Adrenal gland (tissue), 9 donors: ENCODE measurements at regions not wholly inside any gene's neighbourhood (a gene's known extent, or its start where the extent isn't known, plus 50 kb on each side); places are given as distances from the start of the nearest gene placed in this dataset.

Source experiments
- DNase-seq, 7 donors: peaks; one replicate each; pipeline ENCODE4 v3.0.0-alpha.2; 2019 to 2020
- H3K27ac ChIP-seq, 5 donors: fragments of 200-600 bp; sonication (generic) in 4 of 5; 1 replicate in 3 of 5; 2 replicates in 2 of 5; pipeline versions ENCODE4 v1.5.1 to v1.8.0; 2016 to 2020; ENCODE audit warnings: mild to moderate bottlenecking in 1 of 5
- H3K27me3 ChIP-seq: fragments of 200-600 bp; 2 replicates; pipeline ENCODE4 v1.8.0; 2021
- H3K36me3 ChIP-seq, 2 donors: fragments of 200-600 bp; replicated peaks in 1 of 2; 1 replicate in 1 of 2; 2 replicates in 1 of 2; pipeline versions ENCODE4 v1.5.1 to v1.8.0; 2018 to 2022
- H3K4me1 ChIP-seq, 2 donors: fragments of 200-600 bp; replicated peaks in 1 of 2; 1 replicate in 1 of 2; 2 replicates in 1 of 2; pipeline versions ENCODE4 v1.5.1 to v1.8.0; 2018 to 2021
- H3K4me3 ChIP-seq, 4 donors: fragments of 200-600 bp; sonication (generic) in 3 of 4; one replicate each; pipeline ENCODE4 v1.5.1; 2016 to 2018
- H3K9me3 ChIP-seq, 3 donors: fragments of 200-600 bp; sonication (generic) in 1 of 3; replicated peaks in 1 of 3; 1 replicate in 2 of 3; 2 replicates in 1 of 3; pipeline versions ENCODE4 v1.5.1 to v1.8.0; 2016 to 2021
- POLR2A ChIP-seq, 2 donors: fragments of 450-650 bp; IDR thresholded peaks; one replicate each; pipeline ENCODE4 v1.6.1; 2017; ENCODE audit warnings: antibody characterized with exemption in 2 of 2, mild to moderate bottlenecking in 2 of 2, moderate library complexity in 1 of 2
- WGBS, 4 donors: extraction: QIAGEN DNeasy Blood & Tissue Kit in 2 of 4; methylation state at CpG; one replicate each; pipeline versions ENCODE4 v1.1.5 to v1.1.7; 2013 to 2017; 5-methylcytosine and 5-hydroxymethylcytosine counted together
- intact Hi-C, 2 donors: fragments of 100-400 bp; cut with DNase I; formaldehyde crosslinking; loops; one replicate each; pipeline versions ENCODE4 v1.14.1 to v1.15.0; 2022 to 2023
- TF ChIP-seq, protein P1 (sequence below), 6 experiments: fragments of 450-650 bp in 4 of 6; fragments of 200-600 bp in 2 of 6; sonication (generic) in 1 of 6; IDR thresholded peaks; 1 replicate in 5 of 6; 2 replicates in 1 of 6; pipeline versions ENCODE4 v1.5.1 to v1.8.0; 2016 to 2021; ENCODE audit warnings: antibody characterized with exemption in 6 of 6, mild to moderate bottlenecking in 2 of 6, moderate library complexity in 1 of 6
- donor health status: healthy with polysubstance abuse.
- donor health status: Bipolar disorder and iron deficiency.
- donor health status: DM: yes; HTN: yes; CAD: no.
- donor health status: DM: no; HTN: no; CAD: no.
- donor health status: DM: no; HTN: no; CAD: no.

DNA sequence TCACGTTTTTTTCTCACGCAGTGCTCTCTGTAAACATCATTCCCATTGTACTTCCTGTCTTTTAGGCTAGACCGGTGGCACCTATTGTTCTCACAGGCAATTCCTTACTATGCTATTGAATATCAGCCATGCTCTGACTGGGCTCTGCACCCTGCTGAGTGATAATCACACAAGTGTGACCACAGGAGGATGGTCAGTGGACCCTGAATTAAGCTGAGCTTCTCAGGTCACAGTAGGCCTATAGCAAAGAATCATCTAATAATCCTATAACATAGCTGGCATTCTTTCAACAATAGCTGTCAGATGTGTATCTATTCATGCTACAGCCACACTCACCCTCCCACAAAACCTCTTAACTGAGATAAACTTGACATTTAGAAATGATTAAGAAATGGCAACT lies 2399.8 kb upstream of the TENM3 start:
- Histone ChIP-seq H3K9me3 (no peaks in the 10 kb centered on the region), H3K27me3 (no peaks in the 10 kb centered on the region), H3K4me1 (no peaks in the 10 kb centered on the region), H3K4me3 (no peak overlapping the region), H3K36me3 (no peaks in the 10 kb centered on the region), H3K27ac (no peak overlapping the region)
- 63 to 79% (median 74%) methylated on average over 3 of the region's 3 CpGs for WGBS, 4 donors
- DNase-seq, result no peak
- intact Hi-C loops, result no loop called here
- TF ChIP-seq, protein P1, sequence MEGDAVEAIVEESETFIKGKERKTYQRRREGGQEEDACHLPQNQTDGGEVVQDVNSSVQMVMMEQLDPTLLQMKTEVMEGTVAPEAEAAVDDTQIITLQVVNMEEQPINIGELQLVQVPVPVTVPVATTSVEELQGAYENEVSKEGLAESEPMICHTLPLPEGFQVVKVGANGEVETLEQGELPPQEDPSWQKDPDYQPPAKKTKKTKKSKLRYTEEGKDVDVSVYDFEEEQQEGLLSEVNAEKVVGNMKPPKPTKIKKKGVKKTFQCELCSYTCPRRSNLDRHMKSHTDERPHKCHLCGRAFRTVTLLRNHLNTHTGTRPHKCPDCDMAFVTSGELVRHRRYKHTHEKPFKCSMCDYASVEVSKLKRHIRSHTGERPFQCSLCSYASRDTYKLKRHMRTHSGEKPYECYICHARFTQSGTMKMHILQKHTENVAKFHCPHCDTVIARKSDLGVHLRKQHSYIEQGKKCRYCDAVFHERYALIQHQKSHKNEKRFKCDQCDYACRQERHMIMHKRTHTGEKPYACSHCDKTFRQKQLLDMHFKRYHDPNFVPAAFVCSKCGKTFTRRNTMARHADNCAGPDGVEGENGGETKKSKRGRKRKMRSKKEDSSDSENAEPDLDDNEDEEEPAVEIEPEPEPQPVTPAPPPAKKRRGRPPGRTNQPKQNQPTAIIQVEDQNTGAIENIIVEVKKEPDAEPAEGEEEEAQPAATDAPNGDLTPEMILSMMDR (IDR thresholded peaks at IDR 0.05), result no peak
- no peak for TF ChIP-seq POLR2A (IDR thresholded peaks at IDR 0.05)

GRCh38 chr4:179855469-179855868 lies 2387.7 kb upstream of the TENM3 start:
- TF ChIP-seq, protein P1 (IDR thresholded peaks at IDR 0.05), result no peak
- TF ChIP-seq POLR2A (IDR thresholded peaks at IDR 0.05), result no peak
- no peaks in the 10 kb centered on the region for H3K36me3 ChIP-seq
- intact Hi-C loops, result no loop called here
- H3K27ac ChIP-seq, result no peak overlapping the region
- H3K27me3 ChIP-seq, result no peaks in the 10 kb centered on the region
- no peaks in the 10 kb centered on the region for H3K4me1 ChIP-seq
- DNase-seq, result no peak
- H3K9me3 ChIP-seq, result peaks cover 0 to 4% (median 0%) of the 10 kb centered on the region in 3 donors
- WGBS, 4 donors, result 85 to 90% (median 88%) methylated on average over 3 of the region's 3 CpGs
- no peak overlapping the region for H3K4me3 ChIP-seq

GRCh38 chr4:179858221-179858620 lies 2385.0 kb upstream of the TENM3 start:
- peaks cover 0 to under 1% (median 0%) of the 10 kb centered on the region in 3 donors for H3K9me3 ChIP-seq
- TF ChIP-seq, protein P1 (IDR thresholded peaks at IDR 0.05), result no peak
- no peak for TF ChIP-seq POLR2A (IDR thresholded peaks at IDR 0.05)
- no peaks in the 10 kb centered on the region for H3K27me3 ChIP-seq
- H3K27ac ChIP-seq, result no peak overlapping the region
- 71 to 92% (median 86%) methylated on average over 4 of the region's 4 CpGs for WGBS, 4 donors
- no peak for DNase-seq
- H3K36me3 ChIP-seq, result no peaks in the 10 kb centered on the region
- H3K4me1 ChIP-seq, result no peaks in the 10 kb centered on the region
- intact Hi-C loops, result no loop called here
- no peak overlapping the region for H3K4me3 ChIP-seq

DNA sequence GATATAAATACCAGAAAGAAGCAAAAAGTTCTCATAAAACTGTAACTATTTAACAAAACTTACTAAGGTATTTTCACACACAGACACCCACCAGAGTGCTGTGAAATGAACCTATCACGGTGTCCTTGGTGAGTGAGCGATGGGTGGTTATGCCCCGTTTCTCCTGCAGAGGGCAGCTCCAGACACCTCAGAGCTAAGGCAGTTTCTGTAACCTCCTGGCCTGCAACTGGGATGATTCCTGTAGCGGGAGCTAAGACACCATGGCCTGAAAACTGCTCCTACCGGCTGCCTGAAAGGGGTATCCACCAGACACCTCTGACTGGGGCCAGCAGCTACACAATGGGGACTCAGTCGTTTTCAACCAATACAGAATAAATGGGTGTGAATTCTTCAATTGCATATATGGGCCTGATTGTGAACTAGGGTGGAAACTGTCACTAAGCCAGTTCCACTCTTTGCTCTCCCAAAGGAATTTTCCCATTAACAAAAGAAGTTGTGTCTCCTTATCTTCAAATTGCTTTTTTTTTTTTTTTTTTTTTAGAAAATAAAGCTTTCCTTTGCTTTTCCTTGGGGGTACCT lies 2375.8 kb upstream of the TENM3 start:
- Histone ChIP-seq H3K27me3 (no peaks in the 10 kb centered on the region), H3K4me3 (no peak overlapping the region), H3K36me3 (no peaks in the 10 kb centered on the region), H3K27ac (no peak overlapping the region), H3K9me3 (no peaks in the 10 kb centered on the region), H3K4me1 (no peaks in the 10 kb centered on the region)
- peak; percentile 79 to 94 (median 83) for DNase-seq
- TF ChIP-seq, protein P1 (IDR thresholded peaks at IDR 0.05), result peak; percentile 56 to 85 (median 84)
- TF ChIP-seq POLR2A (IDR thresholded peaks at IDR 0.05), result no peak
- intact Hi-C loops, result no loop called here
- 9 to 27% (median 12%) methylated on average over 6 of the region's 6 CpGs for WGBS, 4 donors
